Keratinocyte (primary cell): ENCODE measurements at regions not wholly inside any gene's neighbourhood (a gene's known extent, or its start where the extent isn't known, plus 50 kb on each side); places are given as distances from the start of the nearest gene placed in this dataset.

ENCODE experiments used
- DNase-seq: peaks from one replicate; pipeline ENCODE4 v3.0.0-alpha.2; 2011; ENCODE audit warnings: low read depth, missing footprints, low spot score
- FAIRE-seq: peaks from 2 replicates; lab custom pipeline; 2011; peaks lifted over from hg19 to GRCh38; lab: Jason Lieb, UNC
- H2AFZ ChIP-seq: 2 replicates; pipeline ENCODE4 v1.6.0; 2012; ENCODE audit warnings: low read length, control low read depth, inconsistent platforms; ENCODE audit not compliant: control insufficient read depth
- H3K27ac ChIP-seq: 2 replicates; pipeline ENCODE4 v1.5.1; 2011; ENCODE audit warnings: low read length; ENCODE audit not compliant: control insufficient read depth, insufficient read depth
- H3K27me3 ChIP-seq: 3 replicates; pipeline ENCODE4 v1.6.0; 2011; ENCODE audit warnings: low read length; ENCODE audit not compliant: control insufficient read depth, insufficient read depth; ENCODE audit errors: extremely low read depth
- H3K36me3 ChIP-seq, 2 experiments: 2 replicates in 1 of 2; 3 replicates in 1 of 2; pipeline ENCODE4 v1.5.1; 2011; ENCODE audit warnings: low read length in 2 of 2, mild to moderate bottlenecking in 1 of 2; ENCODE audit not compliant: control insufficient read depth in 2 of 2, insufficient read depth in 2 of 2; ENCODE audit errors: extremely low read depth in 1 of 2
- H3K4me1 ChIP-seq: 3 replicates; pipeline ENCODE4 v1.5.1; 2011; ENCODE audit warnings: low read length; ENCODE audit not compliant: control insufficient read depth, insufficient read depth; ENCODE audit errors: extremely low read depth
- H3K4me2 ChIP-seq: 3 replicates; pipeline ENCODE4 v1.6.0; 2011; ENCODE audit warnings: low read depth, low read length; ENCODE audit not compliant: control insufficient read depth, insufficient read depth; ENCODE audit errors: extremely low read depth
- H3K4me3 ChIP-seq, 3 experiments: fragments of 200-600 bp in 1 of 3; sonication (generic) in 1 of 3; 2 replicates in 2 of 3; 3 replicates in 1 of 3; pipeline ENCODE4 v1.5.1; 2011 to 2016; ENCODE audit warnings: low read length in 3 of 3, mild to moderate bottlenecking in 3 of 3, control low read depth in 2 of 3, inconsistent platforms in 1 of 3, low read depth in 1 of 3, mixed read lengths in 1 of 3, mixed run types in 1 of 3, moderate library complexity in 1 of 3; ENCODE audit not compliant: control insufficient read depth in 2 of 3, insufficient read depth in 2 of 3; ENCODE audit errors: extremely low read depth in 1 of 3
- H3K79me2 ChIP-seq: 2 replicates; pipeline ENCODE4 v1.6.0; 2012; ENCODE audit warnings: low read length; ENCODE audit not compliant: control insufficient read depth, insufficient read depth
- H3K9ac ChIP-seq: 3 replicates; pipeline ENCODE4 v1.6.0; 2011; ENCODE audit warnings: low read length; ENCODE audit not compliant: control insufficient read depth, insufficient read depth; ENCODE audit errors: extremely low read depth
- H3K9me1 ChIP-seq: 3 replicates; pipeline ENCODE4 v1.6.0; 2011; ENCODE audit warnings: low read length; ENCODE audit not compliant: control insufficient read depth, insufficient read depth; ENCODE audit errors: extremely low read depth
- H3K9me3 ChIP-seq: 2 replicates; pipeline ENCODE4 v1.5.1; 2012; ENCODE audit warnings: low read depth, low read length; ENCODE audit not compliant: control insufficient read depth
- H4K20me1 ChIP-seq: 3 replicates; pipeline ENCODE4 v1.6.0; 2011; ENCODE audit warnings: low read length; ENCODE audit not compliant: control insufficient read depth, insufficient read depth; ENCODE audit errors: extremely low read depth
- CTCF ChIP-seq, 3 experiments: IDR thresholded peaks in 1 of 3; conservative IDR thresholded peaks in 1 of 3; optimal IDR thresholded peaks in 1 of 3; 2 replicates in 2 of 3; 3 replicates in 1 of 3; pipeline versions ENCODE3 to v1.5.1; 2011; ENCODE audit warnings: low read length in 3 of 3, mild to moderate bottlenecking in 3 of 3, moderate library complexity in 2 of 3, control low read depth in 1 of 3, inconsistent platforms in 1 of 3; ENCODE audit not compliant: insufficient read depth in 2 of 3; ENCODE audit errors: extremely low read depth in 1 of 3
- EZH2 ChIP-seq: IDR thresholded peaks from one replicate; pipeline ENCODE4 v1.6.1; 2012; ENCODE audit warnings: inconsistent platforms, mild to moderate bottlenecking, low read length, moderate library complexity
- dilution Hi-C: fragments of 300-500 bp; cut with MboI; formaldehyde crosslinking; loops from one replicate; pipeline ENCODE4 v1.7.0; 2020; ENCODE audit warnings: low sequenced_read_pairs; ENCODE audit not compliant: extremely low pct_ligation_motif_present

DNA sequence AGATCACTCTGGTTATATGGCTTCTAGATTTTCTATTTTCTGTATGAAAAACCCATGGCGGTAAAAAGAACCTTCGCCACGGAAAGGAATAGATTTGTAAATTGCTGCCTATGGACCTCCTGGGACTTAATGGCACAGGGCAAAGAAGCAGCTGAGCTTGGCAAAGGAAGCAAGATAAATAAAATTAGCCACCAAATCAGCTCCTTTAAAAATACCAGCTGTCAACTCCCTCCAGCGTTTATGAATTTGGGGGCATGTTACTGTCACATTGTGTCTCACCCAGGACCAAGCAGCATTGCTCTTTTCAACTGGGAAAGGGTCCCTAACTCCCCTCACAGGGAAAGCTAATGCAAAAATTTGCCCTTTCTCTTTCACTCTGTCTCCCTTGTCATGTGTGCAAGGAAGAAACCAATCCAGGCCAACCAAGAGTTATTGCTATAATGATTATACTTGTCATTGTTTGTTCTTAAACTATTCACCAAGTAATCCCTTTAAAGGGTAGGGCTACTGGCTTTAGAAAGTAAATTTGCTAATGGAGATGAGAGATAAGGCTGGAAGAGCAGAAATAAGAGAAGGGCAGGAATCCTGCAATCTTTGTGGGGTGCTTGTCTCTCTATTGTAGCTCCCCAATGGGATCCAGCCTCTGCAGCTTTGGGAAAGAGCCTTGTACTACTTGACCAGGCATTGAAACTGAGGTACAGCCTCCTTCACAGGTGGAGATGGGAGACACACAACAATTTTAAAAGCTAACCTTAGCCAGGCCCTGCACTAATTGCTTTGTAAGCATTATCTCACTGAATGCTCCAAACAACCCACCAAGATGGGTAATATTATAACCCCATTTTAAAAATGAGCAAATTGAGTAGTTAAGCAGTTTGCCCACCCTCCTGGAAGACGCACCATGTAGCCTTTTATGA lies 119.1 kb upstream of the KLF7 start:
- H3K79me2 ChIP-seq = no peaks in the 10 kb centered on the region
- TF ChIP-seq EZH2 (no peak), CTCF (optimal IDR thresholded peaks at IDR 0.05 in 1 of 3, IDR thresholded peaks at IDR 0.05 in 1 of 3, conservative IDR thresholded peaks at IDR 0.05 in 1 of 3; ENCODE audit: extremely low read depth in 1 of 3, insufficient read depth in 2 of 3, low read length in 3 of 3) (no peak)
- H3K27me3 ChIP-seq = no peaks in the 10 kb centered on the region
- no peaks in the 10 kb centered on the region for H3K36me3 ChIP-seq
- no peak overlapping the region for H2AFZ ChIP-seq
- peak; percentile 23 for FAIRE-seq
- peaks cover 31% of the 10 kb centered on the region for H3K4me1 ChIP-seq
- dilution Hi-C loops = no loop called here
- H4K20me1 ChIP-seq = no peaks in the 10 kb centered on the region
- no peaks in the 10 kb centered on the region for H3K9me1 ChIP-seq
- H3K27ac ChIP-seq = no peak overlapping the region
- H3K4me3 ChIP-seq = no peak overlapping the region
- no peak for DNase-seq
- H3K9me3 ChIP-seq = no peaks in the 10 kb centered on the region
- H3K9ac ChIP-seq = no peak overlapping the region
- H3K4me2 ChIP-seq = no peak overlapping the region

DNA sequence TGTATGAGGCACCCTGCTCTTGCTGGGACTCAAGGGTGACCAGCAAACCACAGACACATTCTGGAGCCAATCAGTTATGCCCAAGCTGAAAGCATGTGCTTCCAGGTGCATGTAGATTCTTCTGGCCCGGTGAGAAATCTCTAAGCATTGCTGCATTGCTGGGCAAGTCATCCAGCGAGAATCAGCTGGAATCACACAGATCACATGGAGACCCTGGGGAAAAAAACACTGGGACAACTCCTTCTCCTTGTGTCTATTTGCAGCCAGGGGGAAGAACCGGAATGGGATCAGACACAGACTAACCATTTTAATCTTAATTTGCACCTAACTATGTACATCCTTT lies 119.7 kb upstream of the KLF7 start:
- Histone ChIP-seq H4K20me1 (no peaks in the 10 kb centered on the region), H2AFZ (no peak overlapping the region), H3K36me3 (no peaks in the 10 kb centered on the region), H3K9me1 (no peaks in the 10 kb centered on the region), H3K27ac (no peak overlapping the region), H3K79me2 (no peaks in the 10 kb centered on the region), H3K27me3 (no peaks in the 10 kb centered on the region), H3K4me2 (no peak overlapping the region), H3K9ac (no peak overlapping the region), H3K9me3 (no peaks in the 10 kb centered on the region), H3K4me1 (peaks cover 31% of the 10 kb centered on the region), H3K4me3 (no peak overlapping the region)
- DNase-seq (no peak), FAIRE-seq (peak; percentile 36)
- dilution Hi-C loops = no loop called here
- no peak for TF ChIP-seq CTCF (optimal IDR thresholded peaks at IDR 0.05 in 1 of 3, IDR thresholded peaks at IDR 0.05 in 1 of 3, conservative IDR thresholded peaks at IDR 0.05 in 1 of 3; ENCODE audit: extremely low read depth in 1 of 3, insufficient read depth in 2 of 3, low read length in 3 of 3)
- no peak for TF ChIP-seq EZH2
